K562 (cell line): ENCODE measurements at regions not wholly inside any gene's neighbourhood (a gene's known extent, or its start where the extent isn't known, plus 50 kb on each side); places are given as distances from the start of the nearest gene placed in this dataset.

ENCODE experiments used
- HNRNPLL ChIP-seq: fragments of 200-400 bp; formaldehyde crosslinking; IDR thresholded peaks from 2 replicates; pipeline ENCODE4 v1.6.1; 2017; ENCODE audit warnings: low read length, low read depth, mild to moderate bottlenecking; ENCODE audit not compliant: poor library complexity, severe bottlenecking
- ZBTB40 ChIP-seq, 2 experiments: fragments of 450-650 bp in 1 of 2; sonication (generic) in 1 of 2; formaldehyde crosslinking in 1 of 2; IDR thresholded peaks; 2 replicates each; pipeline versions ENCODE4 v1.7.1 to v1.9.0; 2016 to 2022; ENCODE audit warnings: inconsistent platforms in 1 of 2, mild to moderate bottlenecking in 1 of 2, missing genetic modification reagents in 1 of 2

GRCh38 chr13:73730014-73730413, 404.2 kb downstream of the KLF12 start (continued):
- TF ChIP-seq HNRNPLL: no peak
- no peak for TF ChIP-seq ZBTB40 (IDR thresholded peaks at IDR 0.05)
- TF ChIP-seq ZBTB40 (CRISPR knock-in tag; IDR thresholded peaks at IDR 0.05): no peak
- TF ChIP-seq, all 486 proteins: peak for 0
